ENCODE measurements at regions not wholly inside any gene's neighbourhood (a gene's known extent, or its start where the extent isn't known, plus 50 kb on each side); places are given as distances from the start of the nearest gene placed in this dataset.
A peak's percentile ranks its signal among the peaks of the same experiment; 100 is the strongest.
"Not testable (repeated sequence)": the region's sequence is repeated elsewhere in the genome, so short reads cannot be mapped to it uniquely, and the experiment has no call there.

GRCh38 chr5:57069115-57069835 is 104.6 kb upstream of the GPBP1 start:
- no peak for DNase-seq

GRCh38 chr5:57072218-57072892 is 101.5 kb upstream of the GPBP1 start:
- DNase-seq, result no peak

- peak in 1 of 2 experiments; percentile 3 for DNase-seq
These were observed 91.3 kb upstream of the GPBP1 start for GRCh38 chr5:57082441-57083067.

GRCh38 chr5:57085306-57086081 is 88.4 kb upstream of the GPBP1 start:
- no peak for DNase-seq

- DNase-seq, result not testable (repeated sequence)
These were observed 85.9 kb upstream of the GPBP1 start for GRCh38 chr5:57087947-57088346.

- peak in 1 of 2 experiments; percentile 9 for DNase-seq
These were observed 78.8 kb upstream of the GPBP1 start for GRCh38 chr5:57094753-57095683.

- DNase-seq, result no peak
These were observed 76.3 kb upstream of the GPBP1 start for GRCh38 chr5:57097526-57097925.

GRCh38 chr5:57102189-57102904 is 71.5 kb upstream of the GPBP1 start:
- no peak for DNase-seq

GRCh38 chr5:57102905-57103255 is 71.0 kb upstream of the GPBP1 start:
- DNase-seq, result no peak

- no peak for DNase-seq
These were observed 70.4 kb upstream of the GPBP1 start for GRCh38 chr5:57103317-57103907.

- DNase-seq, result no peak
These were observed 67.2 kb upstream of the GPBP1 start for GRCh38 chr5:57106661-57107060.

- no peak for DNase-seq
These were observed 61.9 kb upstream of the GPBP1 start for GRCh38 chr5:57111993-57112392.

- no peak for DNase-seq
These were observed 60.4 kb upstream of the GPBP1 start for GRCh38 chr5:57113481-57113880.

- no peak for DNase-seq
These were observed 56.3 kb upstream of the GPBP1 start for GRCh38 chr5:57117596-57117995.

- DNase-seq, result no peak
These were observed 54.8 kb upstream of the GPBP1 start for GRCh38 chr5:57119031-57119430.

GRCh38 chr5:57124014-57124413 is 49.8 kb upstream of the GPBP1 start:
- no peak for DNase-seq

Measured in AML-193 (cell line).